ENCODE measurements at regions not wholly inside any gene's neighbourhood (a gene's known extent, or its start where the extent isn't known, plus 50 kb on each side); places are given as distances from the start of the nearest gene placed in this dataset.

GRCh38 chr6:37580176-37580955, 80.7 kb upstream of the CCDC167 start:
- TF ChIP-seq, protein P1, sequence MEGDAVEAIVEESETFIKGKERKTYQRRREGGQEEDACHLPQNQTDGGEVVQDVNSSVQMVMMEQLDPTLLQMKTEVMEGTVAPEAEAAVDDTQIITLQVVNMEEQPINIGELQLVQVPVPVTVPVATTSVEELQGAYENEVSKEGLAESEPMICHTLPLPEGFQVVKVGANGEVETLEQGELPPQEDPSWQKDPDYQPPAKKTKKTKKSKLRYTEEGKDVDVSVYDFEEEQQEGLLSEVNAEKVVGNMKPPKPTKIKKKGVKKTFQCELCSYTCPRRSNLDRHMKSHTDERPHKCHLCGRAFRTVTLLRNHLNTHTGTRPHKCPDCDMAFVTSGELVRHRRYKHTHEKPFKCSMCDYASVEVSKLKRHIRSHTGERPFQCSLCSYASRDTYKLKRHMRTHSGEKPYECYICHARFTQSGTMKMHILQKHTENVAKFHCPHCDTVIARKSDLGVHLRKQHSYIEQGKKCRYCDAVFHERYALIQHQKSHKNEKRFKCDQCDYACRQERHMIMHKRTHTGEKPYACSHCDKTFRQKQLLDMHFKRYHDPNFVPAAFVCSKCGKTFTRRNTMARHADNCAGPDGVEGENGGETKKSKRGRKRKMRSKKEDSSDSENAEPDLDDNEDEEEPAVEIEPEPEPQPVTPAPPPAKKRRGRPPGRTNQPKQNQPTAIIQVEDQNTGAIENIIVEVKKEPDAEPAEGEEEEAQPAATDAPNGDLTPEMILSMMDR (IDR thresholded peaks at IDR 0.05) = no peak
- no peak for TF ChIP-seq POLR2A (IDR thresholded peaks at IDR 0.05)
